Activated naive CD4-positive, alpha-beta T cell treated with anti-CD3 and anti-CD28 coated beads, Interleukin-2, amount 50 U/mL, for 24 hours (primary cell): ENCODE measurements at regions not wholly inside any gene's neighbourhood (a gene's known extent, or its start where the extent isn't known, plus 50 kb on each side); places are given as distances from the start of the nearest gene placed in this dataset.

Source experiments
- H3K27ac Mint-ChIP-seq: one replicate; pipeline ENCODE4 v1.8.0; 2021; ENCODE audit warnings: mild to moderate bottlenecking, mixed read lengths
- H3K27me3 Mint-ChIP-seq: one replicate; pipeline ENCODE4 v1.8.0; 2021; ENCODE audit warnings: mixed read lengths
- H3K36me3 Mint-ChIP-seq: one replicate; pipeline ENCODE4 v1.8.0; 2021; ENCODE audit warnings: mixed read lengths
- H3K4me1 Mint-ChIP-seq: one replicate; pipeline ENCODE4 v1.8.0; 2021; ENCODE audit warnings: mixed read lengths
- H3K4me3 Mint-ChIP-seq: one replicate; pipeline ENCODE4 v1.8.0; 2021; ENCODE audit warnings: mild to moderate bottlenecking, mixed read lengths
- H3K9me3 Mint-ChIP-seq: one replicate; pipeline ENCODE4 v1.8.0; 2021; ENCODE audit warnings: mixed read lengths

- H3K4me1 Mint-ChIP-seq: no peaks in the 10 kb centered on the region
- peaks cover 6% of the 10 kb centered on the region for H3K9me3 Mint-ChIP-seq
- no peak overlapping the region for H3K27ac Mint-ChIP-seq
- no peaks in the 10 kb centered on the region for H3K27me3 Mint-ChIP-seq
- no peaks in the 10 kb centered on the region for H3K36me3 Mint-ChIP-seq
- H3K4me3 Mint-ChIP-seq: no peak overlapping the region
These were observed 307.0 kb downstream of the KCNJ2 start for GRCh38 chr17:70476368-70476767.

- Mint-ChIP-seq H3K36me3 (no peaks in the 10 kb centered on the region), H3K4me1 (no peaks in the 10 kb centered on the region), H3K27me3 (no peaks in the 10 kb centered on the region), H3K9me3 (peaks cover 10% of the 10 kb centered on the region), H3K27ac (no peak overlapping the region), H3K4me3 (no peak overlapping the region)
These were observed 309.6 kb downstream of the KCNJ2 start for GRCh38 chr17:70478902-70479301.

- no peak overlapping the region for H3K4me3 Mint-ChIP-seq
- no peaks in the 10 kb centered on the region for H3K27me3 Mint-ChIP-seq
- no peaks in the 10 kb centered on the region for H3K4me1 Mint-ChIP-seq
- peaks cover 6% of the 10 kb centered on the region for H3K9me3 Mint-ChIP-seq
- no peak overlapping the region for H3K27ac Mint-ChIP-seq
- H3K36me3 Mint-ChIP-seq: no peaks in the 10 kb centered on the region
These were observed 310.4 kb downstream of the KCNJ2 start for GRCh38 chr17:70479779-70480178.

- no peaks in the 10 kb centered on the region for H3K36me3 Mint-ChIP-seq
- H3K4me3 Mint-ChIP-seq: no peak overlapping the region
- H3K27ac Mint-ChIP-seq: no peak overlapping the region
- H3K9me3 Mint-ChIP-seq: peaks cover 6% of the 10 kb centered on the region
- no peaks in the 10 kb centered on the region for H3K4me1 Mint-ChIP-seq
- peaks cover 3% of the 10 kb centered on the region for H3K27me3 Mint-ChIP-seq
These were observed 314.3 kb downstream of the KCNJ2 start for GRCh38 chr17:70483624-70484023.

GRCh38 chr17:70484050-70484449 is 314.7 kb downstream of the KCNJ2 start:
- Mint-ChIP-seq H3K27ac (no peak overlapping the region), H3K4me3 (no peak overlapping the region), H3K27me3 (peaks cover 3% of the 10 kb centered on the region), H3K36me3 (no peaks in the 10 kb centered on the region), H3K4me1 (no peaks in the 10 kb centered on the region), H3K9me3 (peaks cover 6% of the 10 kb centered on the region)

GRCh38 chr17:70484496-70484895 is 315.2 kb downstream of the KCNJ2 start:
- peaks cover 6% of the 10 kb centered on the region for H3K9me3 Mint-ChIP-seq
- peaks cover 3% of the 10 kb centered on the region for H3K27me3 Mint-ChIP-seq
- H3K4me3 Mint-ChIP-seq: no peak overlapping the region
- no peaks in the 10 kb centered on the region for H3K36me3 Mint-ChIP-seq
- no peak overlapping the region for H3K27ac Mint-ChIP-seq
- H3K4me1 Mint-ChIP-seq: no peaks in the 10 kb centered on the region

GRCh38 chr17:70492368-70492767 is 323.0 kb downstream of the KCNJ2 start:
- no peaks in the 10 kb centered on the region for H3K4me1 Mint-ChIP-seq
- H3K27ac Mint-ChIP-seq: no peak overlapping the region
- no peaks in the 10 kb centered on the region for H3K9me3 Mint-ChIP-seq
- H3K4me3 Mint-ChIP-seq: no peak overlapping the region
- no peaks in the 10 kb centered on the region for H3K36me3 Mint-ChIP-seq
- peaks cover 3% of the 10 kb centered on the region for H3K27me3 Mint-ChIP-seq

- no peak overlapping the region for H3K4me3 Mint-ChIP-seq
- no peak overlapping the region for H3K27ac Mint-ChIP-seq
- no peaks in the 10 kb centered on the region for H3K36me3 Mint-ChIP-seq
- no peaks in the 10 kb centered on the region for H3K27me3 Mint-ChIP-seq
- no peaks in the 10 kb centered on the region for H3K4me1 Mint-ChIP-seq
- H3K9me3 Mint-ChIP-seq: no peaks in the 10 kb centered on the region
These were observed 324.0 kb downstream of the KCNJ2 start for GRCh38 chr17:70493277-70493874.

GRCh38 chr17:70498631-70499030 is 329.3 kb downstream of the KCNJ2 start:
- Mint-ChIP-seq H3K4me3 (no peak overlapping the region), H3K9me3 (no peaks in the 10 kb centered on the region), H3K27ac (no peak overlapping the region), H3K4me1 (no peaks in the 10 kb centered on the region), H3K27me3 (no peaks in the 10 kb centered on the region), H3K36me3 (no peaks in the 10 kb centered on the region)

- Mint-ChIP-seq H3K9me3 (no peaks in the 10 kb centered on the region), H3K4me1 (no peaks in the 10 kb centered on the region), H3K36me3 (no peaks in the 10 kb centered on the region), H3K4me3 (no peak overlapping the region), H3K27me3 (no peaks in the 10 kb centered on the region), H3K27ac (no peak overlapping the region)
These were observed 329.9 kb downstream of the KCNJ2 start for GRCh38 chr17:70499067-70499786.

GRCh38 chr17:70503449-70503848 is 334.1 kb downstream of the KCNJ2 start:
- Mint-ChIP-seq H3K36me3 (no peaks in the 10 kb centered on the region), H3K27me3 (no peaks in the 10 kb centered on the region), H3K27ac (no peak overlapping the region), H3K4me1 (no peaks in the 10 kb centered on the region), H3K9me3 (no peaks in the 10 kb centered on the region), H3K4me3 (no peak overlapping the region)

- Mint-ChIP-seq H3K4me3 (no peak overlapping the region), H3K27ac (no peak overlapping the region)
These were observed 341.0 kb downstream of the KCNJ2 start for GRCh38 chr17:70510288-70510687.

GRCh38 chr17:70517816-70518215 is 348.5 kb downstream of the KCNJ2 start:
- Mint-ChIP-seq H3K36me3 (no peaks in the 10 kb centered on the region), H3K4me3 (no peak overlapping the region), H3K27ac (no peak overlapping the region), H3K27me3 (no peaks in the 10 kb centered on the region), H3K4me1 (no peaks in the 10 kb centered on the region), H3K9me3 (no peaks in the 10 kb centered on the region)

More at GRCh38 chr17:70510288-70510687, 341.0 kb downstream of the KCNJ2 start:
- Mint-ChIP-seq H3K4me1 (no peaks in the 10 kb centered on the region), H3K9me3 (no peaks in the 10 kb centered on the region), H3K36me3 (no peaks in the 10 kb centered on the region), H3K27me3 (peaks cover 1% of the 10 kb centered on the region)

GRCh38 chr17:70519300-70519699 is 350.0 kb downstream of the KCNJ2 start:
- Mint-ChIP-seq H3K4me3 (no peak overlapping the region), H3K36me3 (no peaks in the 10 kb centered on the region), H3K9me3 (no peaks in the 10 kb centered on the region), H3K27ac (no peak overlapping the region), H3K4me1 (no peaks in the 10 kb centered on the region), H3K27me3 (no peaks in the 10 kb centered on the region)

- Mint-ChIP-seq H3K27me3 (no peaks in the 10 kb centered on the region), H3K4me1 (no peaks in the 10 kb centered on the region), H3K27ac (no peak overlapping the region), H3K36me3 (no peaks in the 10 kb centered on the region), H3K9me3 (no peaks in the 10 kb centered on the region), H3K4me3 (no peak overlapping the region)
These were observed 351.1 kb downstream of the KCNJ2 start for GRCh38 chr17:70520447-70520846.

- Mint-ChIP-seq H3K27me3 (peaks cover 2% of the 10 kb centered on the region), H3K4me3 (no peak overlapping the region), H3K27ac (no peak overlapping the region), H3K36me3 (no peaks in the 10 kb centered on the region), H3K9me3 (no peaks in the 10 kb centered on the region), H3K4me1 (no peaks in the 10 kb centered on the region)
These were observed 351.6 kb downstream of the KCNJ2 start for GRCh38 chr17:70520956-70521355.
